Neural cell (in vitro differentiated cells): ENCODE measurements at regions not wholly inside any gene's neighbourhood (a gene's known extent, or its start where the extent isn't known, plus 50 kb on each side); places are given as distances from the start of the nearest gene placed in this dataset.

Experiments used
- H2AFZ ChIP-seq: fragments of 200-600, 300-800 bp; sonication (generic), shearing (Covaris generic); 2 replicates; pipeline ENCODE4 v1.6.0; 2014; ENCODE audit warnings: low read depth, mild to moderate bottlenecking, antibody characterized with exemption, low read length, moderate library complexity
- H3F3A ChIP-seq: fragments of 200-600 bp; shearing (Covaris generic); 2 replicates; pipeline ENCODE4 v1.6.1; 2016; ENCODE audit warnings: mild to moderate bottlenecking, moderate library complexity, mixed read lengths, antibody characterized with exemption, low read length; ENCODE audit not compliant: insufficient read depth, poor library complexity, severe bottlenecking
- H3K27ac ChIP-seq: fragments of 200-600, 300-800 bp; sonication (generic), shearing (Covaris generic); 2 replicates; pipeline ENCODE4 v1.5.1; 2014; ENCODE audit warnings: mild to moderate bottlenecking, low read length, moderate library complexity
- H3K27me3 ChIP-seq: fragments of 300-800, 200-600 bp; sonication (generic), shearing (Covaris generic); 2 replicates; pipeline ENCODE4 v1.6.0; 2014; ENCODE audit warnings: mild to moderate bottlenecking, low read depth, low read length, moderate library complexity; ENCODE audit not compliant: insufficient read depth
- H3K36me3 ChIP-seq: fragments of 300-800, 200-600 bp; sonication (generic), shearing (Covaris generic); 2 replicates; pipeline ENCODE4 v1.5.1; 2014; ENCODE audit warnings: mild to moderate bottlenecking, antibody characterized with exemption, low read length, moderate library complexity; ENCODE audit not compliant: insufficient read depth
- H3K4me2 ChIP-seq: fragments of 300-800, 200-600 bp; sonication (generic), shearing (Covaris generic); 2 replicates; pipeline ENCODE4 v1.6.0; 2014; ENCODE audit warnings: mild to moderate bottlenecking, low read length
- H3K4me3 ChIP-seq: fragments of 300-800, 200-600 bp; sonication (generic), shearing (Covaris generic); 2 replicates; pipeline ENCODE4 v1.5.1; 2014; ENCODE audit warnings: mild to moderate bottlenecking, low read length, moderate library complexity
- H3K79me2 ChIP-seq: fragments of 200-600 bp; shearing (Covaris generic); replicated peaks from 2 replicates; pipeline ENCODE4 v1.6.0; 2014; ENCODE audit warnings: mild to moderate bottlenecking, low read length, moderate library complexity; ENCODE audit not compliant: insufficient read depth
- H3K9ac ChIP-seq: fragments of 300-800, 200-600 bp; sonication (generic), shearing (Covaris generic); 2 replicates; pipeline ENCODE4 v1.6.1; 2016; ENCODE audit warnings: mild to moderate bottlenecking, low read length, mixed read lengths
- H3K9me2 ChIP-seq: fragments of 200-600 bp; shearing (Covaris generic); 2 replicates; pipeline ENCODE4 v1.6.1; 2016; ENCODE audit warnings: mild to moderate bottlenecking, low read length, mixed read lengths; ENCODE audit not compliant: insufficient read depth
- H3K9me3 ChIP-seq: fragments of 200-600, 300-800 bp; sonication (generic), shearing (Covaris generic); 2 replicates; pipeline ENCODE4 v1.6.1; 2016; ENCODE audit warnings: mild to moderate bottlenecking, mixed run types, low read length, moderate library complexity, mixed read lengths
- H4K20me1 ChIP-seq: fragments of 200-600 bp; shearing (Covaris generic); 2 replicates; pipeline ENCODE4 v1.6.1; 2016; ENCODE audit warnings: mild to moderate bottlenecking, mixed run types; ENCODE audit not compliant: insufficient read depth
- EP300 ChIP-seq: fragments of 450-650 bp; conservative IDR thresholded peaks from 2 replicates; pipeline ENCODE4 v1.6.1; 2014; ENCODE audit warnings: antibody characterized with exemption, mild to moderate bottlenecking, moderate library complexity; ENCODE audit not compliant: poor library complexity, severe bottlenecking
- EZH2 ChIP-seq: fragments of 200-600, 300-800 bp; shearing (Covaris generic), sonication (generic); IDR thresholded peaks from 2 replicates; pipeline ENCODE4 v1.6.1; 2014; ENCODE audit warnings: antibody characterized with exemption, low read length, borderline replicate concordance, mild to moderate bottlenecking; ENCODE audit not compliant: insufficient read depth, poor library complexity, severe bottlenecking
- MXI1 ChIP-seq: fragments of 450-650 bp; conservative IDR thresholded peaks from 2 replicates; pipeline ENCODE4 v1.6.1; 2014; ENCODE audit warnings: antibody characterized with exemption, mild to moderate bottlenecking; ENCODE audit not compliant: poor library complexity, severe bottlenecking
- POLR2AphosphoS5 ChIP-seq: IDR thresholded peaks from 2 replicates; pipeline ENCODE4 v1.6.1; 2012
- RAD21 ChIP-seq: fragments of 450-650 bp; conservative IDR thresholded peaks from 2 replicates; pipeline ENCODE4 v1.6.1; 2014; ENCODE audit warnings: antibody characterized with exemption, mild to moderate bottlenecking, moderate library complexity
- SMC3 ChIP-seq: fragments of 450-650 bp; conservative IDR thresholded peaks from 2 replicates; pipeline ENCODE4 v1.6.1; 2014; ENCODE audit warnings: antibody characterized with exemption, mild to moderate bottlenecking, moderate library complexity; ENCODE audit not compliant: poor library complexity
- TAF1 ChIP-seq: IDR thresholded peaks from 2 replicates; pipeline ENCODE4 v1.6.1; 2012; ENCODE audit warnings: low read depth
- TF ChIP-seq, protein P1 (sequence below): IDR thresholded peaks from 2 replicates; pipeline ENCODE4 v1.6.1; 2012; ENCODE audit warnings: borderline replicate concordance
- TF ChIP-seq, protein P2 (sequence below): fragments of 450-650 bp; IDR thresholded peaks from 2 replicates; pipeline ENCODE4 v1.5.1; 2014; ENCODE audit warnings: antibody characterized with exemption, mild to moderate bottlenecking, moderate library complexity; ENCODE audit not compliant: poor library complexity, severe bottlenecking

DNA sequence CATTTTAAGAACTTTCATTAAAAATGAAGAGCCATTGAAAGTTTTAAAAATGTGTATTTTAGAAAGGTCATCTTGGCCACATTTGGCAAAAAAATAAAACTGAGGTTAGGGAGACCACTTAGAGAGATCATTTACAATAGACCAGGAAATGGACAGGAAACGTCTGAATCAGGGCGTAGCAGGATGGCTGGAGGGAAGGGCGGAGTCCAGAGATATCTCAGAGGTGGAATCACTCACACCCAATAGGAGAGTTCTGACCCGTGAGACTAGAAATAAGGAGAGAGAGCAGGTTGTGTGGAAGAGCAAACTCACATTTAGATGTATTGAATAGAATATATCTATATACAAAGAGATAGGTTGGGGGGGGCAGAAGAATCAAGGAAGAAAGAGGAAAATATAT, 373.4 kb downstream of the METTL4 start:
- Histone ChIP-seq H3K79me2 (no peaks in the 10 kb centered on the region), H3K4me3 (no peak overlapping the region), H3K36me3 (no peaks in the 10 kb centered on the region), H4K20me1 (no peaks in the 10 kb centered on the region), H3K27me3 (no peaks in the 10 kb centered on the region), H2AFZ (no peak overlapping the region), H3K4me2 (no peak overlapping the region), H3F3A (no peaks in the 10 kb centered on the region), H3K9me2 (no peaks in the 10 kb centered on the region), H3K27ac (no peak overlapping the region), H3K9ac (no peak overlapping the region), H3K9me3 (no peaks in the 10 kb centered on the region)
- no peak for TF ChIP-seq MXI1
- TF ChIP-seq, protein P1, sequence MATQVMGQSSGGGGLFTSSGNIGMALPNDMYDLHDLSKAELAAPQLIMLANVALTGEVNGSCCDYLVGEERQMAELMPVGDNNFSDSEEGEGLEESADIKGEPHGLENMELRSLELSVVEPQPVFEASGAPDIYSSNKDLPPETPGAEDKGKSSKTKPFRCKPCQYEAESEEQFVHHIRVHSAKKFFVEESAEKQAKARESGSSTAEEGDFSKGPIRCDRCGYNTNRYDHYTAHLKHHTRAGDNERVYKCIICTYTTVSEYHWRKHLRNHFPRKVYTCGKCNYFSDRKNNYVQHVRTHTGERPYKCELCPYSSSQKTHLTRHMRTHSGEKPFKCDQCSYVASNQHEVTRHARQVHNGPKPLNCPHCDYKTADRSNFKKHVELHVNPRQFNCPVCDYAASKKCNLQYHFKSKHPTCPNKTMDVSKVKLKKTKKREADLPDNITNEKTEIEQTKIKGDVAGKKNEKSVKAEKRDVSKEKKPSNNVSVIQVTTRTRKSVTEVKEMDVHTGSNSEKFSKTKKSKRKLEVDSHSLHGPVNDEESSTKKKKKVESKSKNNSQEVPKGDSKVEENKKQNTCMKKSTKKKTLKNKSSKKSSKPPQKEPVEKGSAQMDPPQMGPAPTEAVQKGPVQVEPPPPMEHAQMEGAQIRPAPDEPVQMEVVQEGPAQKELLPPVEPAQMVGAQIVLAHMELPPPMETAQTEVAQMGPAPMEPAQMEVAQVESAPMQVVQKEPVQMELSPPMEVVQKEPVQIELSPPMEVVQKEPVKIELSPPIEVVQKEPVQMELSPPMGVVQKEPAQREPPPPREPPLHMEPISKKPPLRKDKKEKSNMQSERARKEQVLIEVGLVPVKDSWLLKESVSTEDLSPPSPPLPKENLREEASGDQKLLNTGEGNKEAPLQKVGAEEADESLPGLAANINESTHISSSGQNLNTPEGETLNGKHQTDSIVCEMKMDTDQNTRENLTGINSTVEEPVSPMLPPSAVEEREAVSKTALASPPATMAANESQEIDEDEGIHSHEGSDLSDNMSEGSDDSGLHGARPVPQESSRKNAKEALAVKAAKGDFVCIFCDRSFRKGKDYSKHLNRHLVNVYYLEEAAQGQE, result no peak
- no peak for TF ChIP-seq POLR2AphosphoS5
- no peak for TF ChIP-seq EP300
- no peak for TF ChIP-seq TAF1
- TF ChIP-seq, protein P2, sequence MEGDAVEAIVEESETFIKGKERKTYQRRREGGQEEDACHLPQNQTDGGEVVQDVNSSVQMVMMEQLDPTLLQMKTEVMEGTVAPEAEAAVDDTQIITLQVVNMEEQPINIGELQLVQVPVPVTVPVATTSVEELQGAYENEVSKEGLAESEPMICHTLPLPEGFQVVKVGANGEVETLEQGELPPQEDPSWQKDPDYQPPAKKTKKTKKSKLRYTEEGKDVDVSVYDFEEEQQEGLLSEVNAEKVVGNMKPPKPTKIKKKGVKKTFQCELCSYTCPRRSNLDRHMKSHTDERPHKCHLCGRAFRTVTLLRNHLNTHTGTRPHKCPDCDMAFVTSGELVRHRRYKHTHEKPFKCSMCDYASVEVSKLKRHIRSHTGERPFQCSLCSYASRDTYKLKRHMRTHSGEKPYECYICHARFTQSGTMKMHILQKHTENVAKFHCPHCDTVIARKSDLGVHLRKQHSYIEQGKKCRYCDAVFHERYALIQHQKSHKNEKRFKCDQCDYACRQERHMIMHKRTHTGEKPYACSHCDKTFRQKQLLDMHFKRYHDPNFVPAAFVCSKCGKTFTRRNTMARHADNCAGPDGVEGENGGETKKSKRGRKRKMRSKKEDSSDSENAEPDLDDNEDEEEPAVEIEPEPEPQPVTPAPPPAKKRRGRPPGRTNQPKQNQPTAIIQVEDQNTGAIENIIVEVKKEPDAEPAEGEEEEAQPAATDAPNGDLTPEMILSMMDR, result no peak
- no peak for TF ChIP-seq EZH2
- TF ChIP-seq RAD21, result no peak
- TF ChIP-seq SMC3, result no peak

DNA sequence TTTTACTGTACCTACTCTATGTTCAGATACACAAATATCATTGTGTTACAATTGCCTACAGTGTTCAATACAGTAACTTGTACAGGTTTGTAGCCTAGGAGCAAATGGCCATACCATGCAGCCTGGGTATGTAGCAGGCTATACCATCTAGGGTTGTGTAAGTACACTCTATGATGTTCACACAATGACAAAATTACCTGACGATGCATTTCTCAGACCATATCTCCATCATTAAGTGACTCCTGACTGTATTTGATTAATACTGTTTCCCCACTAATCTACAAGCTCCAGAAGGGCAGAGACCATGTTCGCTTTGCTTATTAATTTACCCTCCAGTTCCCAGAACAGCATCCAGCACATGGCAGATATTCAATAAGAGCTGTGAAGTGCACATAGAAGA, 372.2 kb downstream of the METTL4 start:
- no peak overlapping the region for H3K4me3 ChIP-seq
- no peak overlapping the region for H3K27ac ChIP-seq
- H2AFZ ChIP-seq, result no peak overlapping the region
- H3K79me2 ChIP-seq, result no peaks in the 10 kb centered on the region
- no peaks in the 10 kb centered on the region for H3K9me2 ChIP-seq
- H3K9me3 ChIP-seq, result no peaks in the 10 kb centered on the region
- H3K36me3 ChIP-seq, result no peaks in the 10 kb centered on the region
- H3F3A ChIP-seq, result no peaks in the 10 kb centered on the region
- no peak overlapping the region for H3K9ac ChIP-seq
- no peak overlapping the region for H3K4me2 ChIP-seq
- no peaks in the 10 kb centered on the region for H3K27me3 ChIP-seq
- H4K20me1 ChIP-seq, result no peaks in the 10 kb centered on the region
- TF ChIP-seq TAF1 (no peak), POLR2AphosphoS5 (no peak), SMC3 (no peak), RAD21 (no peak), EP300 (no peak), EZH2 (no peak), MXI1 (no peak)
- TF ChIP-seq, protein P2, result no peak
- TF ChIP-seq, protein P1, result no peak
